Panc1 (cell line): ENCODE measurements at regions not wholly inside any gene's neighbourhood (a gene's known extent, or its start where the extent isn't known, plus 50 kb on each side); places are given as distances from the start of the nearest gene placed in this dataset.
"Not testable (repeated sequence)": the region's sequence is repeated elsewhere in the genome, so short reads cannot be mapped to it uniquely, and the experiment has no call there.

Experiments used
- ATAC-seq: fragments of 200-7000 bp; cut with Tn5 transposase; 2 replicates; pipeline ENCODE4 v1.9.1; 2020; ENCODE audit warnings: mild to moderate bottlenecking, moderate library complexity
- BruUV-seq: library from RNA; stranded (reverse); fragments of 400-500 nt; replicated peaks from 2 replicates; lab custom pipeline; 2021; lab: Mats Ljungman, UMichigan
- CTCF ChIA-PET: fragments of 300-600 bp; sonication (Branson Sonifier 250); formaldehyde crosslinking; loops from one replicate; lab custom pipeline; 2022; ENCODE audit warnings: antibody characterized with exemption; lab: Charles Lee
- POLR2A ChIA-PET: fragments of 300-600 bp; sonication (Branson Sonifier 250); formaldehyde crosslinking; loops from one replicate; lab custom pipeline; 2022; ENCODE audit warnings: antibody characterized with exemption; lab: Charles Lee
- DNase-seq: peaks from one replicate; pipeline ENCODE4 v3.0.0-alpha.2; 2010; ENCODE audit warnings: low read depth, low spot score
- H3K27ac ChIP-seq: 2 replicates; pipeline ENCODE4 v1.5.1; 2011; ENCODE audit warnings: mild to moderate bottlenecking, low read length, inconsistent platforms
- H3K27me3 ChIP-seq: fragments of 200-500 bp; sonication (Bioruptor generic); 2 replicates; pipeline ENCODE4 v1.6.0; 2014; ENCODE audit warnings: low read length, inconsistent platforms; ENCODE audit not compliant: control insufficient read depth, insufficient read depth
- H3K36me3 ChIP-seq: fragments of 200-500 bp; sonication (Bioruptor generic); 2 replicates; pipeline ENCODE4 v1.5.1; 2014; ENCODE audit warnings: inconsistent platforms, mild to moderate bottlenecking, low read length, moderate library complexity; ENCODE audit not compliant: control insufficient read depth, insufficient read depth
- H3K4me1 ChIP-seq: 2 replicates; pipeline ENCODE4 v1.5.1; 2011; ENCODE audit warnings: inconsistent platforms, mild to moderate bottlenecking, low read length, moderate library complexity; ENCODE audit not compliant: control insufficient read depth, insufficient read depth
- H3K4me3 ChIP-seq, 2 experiments: 2 replicates each; pipeline ENCODE4 v1.5.1; 2011 to 2012; ENCODE audit warnings: low read depth in 2 of 2, low read length in 2 of 2, mild to moderate bottlenecking in 2 of 2, inconsistent platforms in 1 of 2, moderate library complexity in 1 of 2
- H3K9me3 ChIP-seq: fragments of 200-500 bp; sonication (Bioruptor generic); 2 replicates; pipeline ENCODE4 v1.5.1; 2014; ENCODE audit warnings: low read depth, mild to moderate bottlenecking, inconsistent platforms, low read length, moderate library complexity; ENCODE audit not compliant: control insufficient read depth, insufficient read depth
- CTCF ChIP-seq: fragments of 450-650 bp; IDR thresholded peaks from 2 replicates; pipeline ENCODE4 v1.5.1; 2017; ENCODE audit warnings: mild to moderate bottlenecking
- POLR2AphosphoS5 ChIP-seq: IDR thresholded peaks from 2 replicates; pipeline ENCODE4 v1.6.1; 2012; ENCODE audit warnings: mild to moderate bottlenecking, low read depth, low read length, moderate library complexity
- REST ChIP-seq, 2 experiments: IDR thresholded peaks; 2 replicates each; pipeline ENCODE4 v1.6.1; 2011 to 2012; ENCODE audit warnings: low read depth in 2 of 2, control low read depth in 1 of 2, low read length in 1 of 2, mild to moderate bottlenecking in 1 of 2, moderate library complexity in 1 of 2; ENCODE audit not compliant: insufficient read depth in 1 of 2
- SIN3A ChIP-seq: IDR thresholded peaks from 2 replicates; pipeline ENCODE4 v1.6.1; 2012; ENCODE audit warnings: low read depth, mild to moderate bottlenecking, low read length, moderate library complexity, borderline replicate concordance; ENCODE audit not compliant: insufficient read depth
- TCF7L2 ChIP-seq: IDR thresholded peaks from 2 replicates; pipeline ENCODE4 v1.6.1; 2011; ENCODE audit warnings: mild to moderate bottlenecking, low read depth, low read length, inconsistent platforms
- in situ Hi-C: cut with HindIII; loops from 2 replicates; pipeline ENCODE4 v1.10.0; 2016; ENCODE audit warnings: low sequenced_read_pairs, low pct_unique_long_range_greater_than_20kb
- intact Hi-C: fragments of 100-400 bp; cut with micrococcal nuclease; formaldehyde crosslinking; loops from one replicate; pipeline ENCODE4 v1.10.0; 2022; ENCODE audit not compliant: unreplicated experiment

- Histone ChIP-seq H3K27ac (no peak overlapping the region), H3K9me3 (no peaks in the 10 kb centered on the region), H3K4me3 (no peak overlapping the region), H3K36me3 (no peaks in the 10 kb centered on the region), H3K27me3 (no peaks in the 10 kb centered on the region), H3K4me1 (no peaks in the 10 kb centered on the region)
- BruUV-seq, result no TSS peak
- DNase-seq (no peak), ATAC-seq (no peak)
- TF ChIP-seq REST (IDR thresholded peaks at IDR 0.05; ENCODE audit: insufficient read depth in 1 of 2, low read depth in 2 of 2, low read length in 1 of 2) (no peak), SIN3A (no peak), TCF7L2 (no peak), CTCF (no peak), POLR2AphosphoS5 (no peak)
- intact Hi-C loops, result no loop called here
- ChIA-PET CTCF (no interaction called here), POLR2A (no interaction called here)
- in situ Hi-C loops, result no loop called here
Observed at GRCh38 chr12:125861299-125862281, 796.4 kb downstream of the AACS start.

GRCh38 chr12:125865236-125865635, 800.0 kb downstream of the AACS start:
- H3K27me3 ChIP-seq, H3K36me3 ChIP-seq, intact Hi-C loops, CTCF ChIA-PET, H3K9me3 ChIP-seq, DNase-seq, in situ Hi-C loops, ATAC-seq, H3K4me1 ChIP-seq, POLR2A ChIA-PET, BruUV-seq, H3K4me3 ChIP-seq, H3K27ac ChIP-seq: not testable (repeated sequence)
